H9 (cell line): ENCODE measurements at regions not wholly inside any gene's neighbourhood (a gene's known extent, or its start where the extent isn't known, plus 50 kb on each side); places are given as distances from the start of the nearest gene placed in this dataset.

Source experiments
- DNase-seq: peaks from one replicate; pipeline ENCODE4 v3.0.0-alpha.2; 2017
- H2AFZ ChIP-seq: one replicate; pipeline ENCODE4 v1.6.1; 2013; ENCODE audit warnings: mild to moderate bottlenecking, low read length, control low read depth, moderate library complexity
- H2AK5ac ChIP-seq: 2 replicates; pipeline ENCODE4 v1.6.1; 2013; ENCODE audit warnings: low read length, control low read depth, mixed read lengths; ENCODE audit not compliant: insufficient read length
- H2BK120ac ChIP-seq: one replicate; pipeline ENCODE4 v1.6.1; 2013; ENCODE audit warnings: low read depth, mild to moderate bottlenecking, low read length, control low read depth, inconsistent platforms; ENCODE audit not compliant: poor library complexity, severe bottlenecking
- H2BK12ac ChIP-seq: 2 replicates; pipeline ENCODE4 v1.6.1; 2013; ENCODE audit warnings: low read length, control low read depth, mixed read lengths, low read depth; ENCODE audit not compliant: insufficient read length
- H2BK15ac ChIP-seq: 2 replicates; pipeline ENCODE4 v1.6.1; 2013; ENCODE audit warnings: low read depth, low read length, control low read depth
- H2BK20ac ChIP-seq: one replicate; pipeline ENCODE4 v1.6.1; 2013; ENCODE audit warnings: low read depth, mild to moderate bottlenecking, low read length, control low read depth, inconsistent platforms; ENCODE audit not compliant: poor library complexity, severe bottlenecking
- H2BK5ac ChIP-seq: 2 replicates; pipeline ENCODE4 v1.6.1; 2013; ENCODE audit warnings: low read length, control low read depth, mixed read lengths; ENCODE audit not compliant: insufficient read length
- H3K14ac ChIP-seq: 2 replicates; pipeline ENCODE4 v1.6.1; 2013; ENCODE audit warnings: low read length, control low read depth; ENCODE audit not compliant: insufficient read depth
- H3K18ac ChIP-seq: 2 replicates; pipeline ENCODE4 v1.6.1; 2013; ENCODE audit warnings: low read depth, mild to moderate bottlenecking, mixed read lengths, low read length, control low read depth; ENCODE audit not compliant: insufficient read length
- H3K23ac ChIP-seq: 2 replicates; pipeline ENCODE4 v1.6.1; 2013; ENCODE audit warnings: low read length, control low read depth, mixed read lengths, low read depth; ENCODE audit not compliant: insufficient read length
- H3K23me2 ChIP-seq: 2 replicates; pipeline ENCODE4 v1.6.1; 2013; ENCODE audit warnings: low read depth, mild to moderate bottlenecking, mixed read lengths, low read length, control low read depth; ENCODE audit not compliant: insufficient read length, poor library complexity, severe bottlenecking
- H3K27ac ChIP-seq: 2 replicates; pipeline ENCODE4 v1.5.1; 2013; ENCODE audit warnings: low read length, control low read depth, mixed read lengths, low read depth; ENCODE audit not compliant: insufficient read length
- H3K27me3 ChIP-seq: 2 replicates; pipeline ENCODE4 v1.6.1; 2013; ENCODE audit warnings: low read length, control low read depth, inconsistent platforms; ENCODE audit not compliant: insufficient read depth
- H3K4ac ChIP-seq: 2 replicates; pipeline ENCODE4 v1.6.1; 2013; ENCODE audit warnings: low read depth, mild to moderate bottlenecking, control low read depth, inconsistent platforms, low read length, moderate library complexity
- H3K4me1 ChIP-seq: 2 replicates; pipeline ENCODE4 v1.6.1; 2013; ENCODE audit warnings: low read length, control low read depth, inconsistent platforms; ENCODE audit not compliant: insufficient read depth
- H3K4me2 ChIP-seq: 2 replicates; pipeline ENCODE4 v1.6.1; 2013; ENCODE audit warnings: low read length, control low read depth, mixed read lengths; ENCODE audit not compliant: insufficient read length, insufficient read depth
- H3K56ac ChIP-seq: 2 replicates; pipeline ENCODE4 v1.6.1; 2013; ENCODE audit warnings: low read depth, mild to moderate bottlenecking, mixed read lengths, low read length, control low read depth; ENCODE audit not compliant: insufficient read length
- H3K79me1 ChIP-seq: 2 replicates; pipeline ENCODE4 v1.6.1; 2013; ENCODE audit warnings: low read depth, mild to moderate bottlenecking, moderate library complexity, low read length, control low read depth, inconsistent platforms; ENCODE audit not compliant: insufficient read depth, poor library complexity, severe bottlenecking
- H3K79me2 ChIP-seq: 2 replicates; pipeline ENCODE4 v1.6.1; 2013; ENCODE audit warnings: low read length, control low read depth, inconsistent platforms; ENCODE audit not compliant: insufficient read depth
- H3K9ac ChIP-seq: 2 replicates; pipeline ENCODE4 v1.6.1; 2013; ENCODE audit warnings: low read length, control low read depth, mixed read lengths; ENCODE audit not compliant: insufficient read length; ENCODE audit errors: extremely low read depth
- H3K9me3 ChIP-seq: one replicate; pipeline ENCODE4 v1.6.1; 2013; ENCODE audit warnings: low read depth, low read length, inconsistent platforms; ENCODE audit not compliant: control insufficient read depth
- H3T11ph ChIP-seq: one replicate; pipeline ENCODE4 v1.6.1; 2013; ENCODE audit warnings: mild to moderate bottlenecking, low read length, control low read depth, inconsistent platforms
- H4K20me1 ChIP-seq: one replicate; pipeline ENCODE4 v1.6.1; 2013; ENCODE audit not compliant: control insufficient read depth, insufficient read length, insufficient read depth
- H4K5ac ChIP-seq: 2 replicates; pipeline ENCODE4 v1.6.1; 2013; ENCODE audit warnings: low read depth, mild to moderate bottlenecking, mixed read lengths, low read length, control low read depth; ENCODE audit not compliant: insufficient read length
- H4K8ac ChIP-seq: replicated peaks from 2 replicates; pipeline ENCODE4 v1.6.1; 2013; ENCODE audit warnings: low read length, control low read depth, mixed read lengths, low read depth; ENCODE audit not compliant: insufficient read length
- H4K91ac ChIP-seq: 2 replicates; pipeline ENCODE4 v1.6.1; 2013; ENCODE audit warnings: low read depth, mild to moderate bottlenecking, moderate library complexity, mixed read lengths, low read length, control low read depth; ENCODE audit not compliant: insufficient read length
- H3K27ac Mint-ChIP-seq, 3 experiments: 2 replicates in 2 of 3; 3 replicates in 1 of 3; pipeline ENCODE4 v1.8.0; 2020 to 2021; ENCODE audit warnings: mixed read lengths in 3 of 3, mild to moderate bottlenecking in 1 of 3, moderate library complexity in 1 of 3
- H3K27me3 Mint-ChIP-seq: 2 replicates; pipeline ENCODE4 v1.8.0; 2021; ENCODE audit warnings: low read depth, mild to moderate bottlenecking, moderate library complexity, mixed read lengths
- H3K36me3 Mint-ChIP-seq, 3 experiments: 2 replicates in 2 of 3; 3 replicates in 1 of 3; pipeline ENCODE4 v1.8.0; 2020 to 2021; ENCODE audit warnings: low read depth in 3 of 3, mixed read lengths in 3 of 3; ENCODE audit not compliant: insufficient read depth in 1 of 3
- H3K4me1 Mint-ChIP-seq, 2 experiments: 2 replicates each; pipeline ENCODE4 v1.8.0; 2020; ENCODE audit warnings: mixed read lengths in 2 of 2
- H3K4me3 Mint-ChIP-seq, 2 experiments: 2 replicates in 1 of 2; 3 replicates in 1 of 2; pipeline ENCODE4 v1.8.0; 2020 to 2021; ENCODE audit warnings: mild to moderate bottlenecking in 2 of 2, mixed read lengths in 2 of 2, moderate library complexity in 1 of 2
- H3K9me3 Mint-ChIP-seq, 2 experiments: 2 replicates in 1 of 2; 3 replicates in 1 of 2; pipeline ENCODE4 v1.8.0; 2020; ENCODE audit warnings: mild to moderate bottlenecking in 2 of 2, mixed read lengths in 2 of 2, moderate library complexity in 1 of 2
- WGBS: extraction: QIAGEN DNeasy Blood & Tissue Kit; methylation state at CpG from one replicate; pipeline ENCODE4 v1.1.7; 2013; ENCODE audit warnings: missing lambda C conversion rate, low lambda C conversion rate, mixed read lengths; ENCODE audit not compliant: insufficient read length; ENCODE audit errors: extremely low coverage; 5-methylcytosine and 5-hydroxymethylcytosine counted together
- TF ChIP-seq, protein P1 (sequence below): fragments of 200-600 bp; sonication (generic); conservative IDR thresholded peaks from 3 replicates; pipeline ENCODE4 v1.8.0; 2021; ENCODE audit warnings: antibody characterized with exemption, mild to moderate bottlenecking

- H3K79me2 ChIP-seq = no peaks in the 10 kb centered on the region; the same call in 1 of the 2 replicates
- Mint-ChIP-seq H3K4me3 (no peak overlapping the region), H3K27ac (no peak overlapping the region), H3K27me3 (peaks cover 6% of the 10 kb centered on the region), H3K4me1 (no peaks in the 10 kb centered on the region), H3K9me3 (no peaks in the 10 kb centered on the region), H3K36me3 (no peaks in the 10 kb centered on the region)
- H2BK5ac ChIP-seq = no peak overlapping the region
- H3K23me2 ChIP-seq = no peaks in the 10 kb centered on the region
- no peak overlapping the region for H2AFZ ChIP-seq
- H4K8ac ChIP-seq = no peak overlapping the region
- DNase-seq = no peak
- H3K56ac ChIP-seq = no peak overlapping the region
- H3K23ac ChIP-seq = no peak overlapping the region
- H3K4ac ChIP-seq = no peak overlapping the region
- TF ChIP-seq, protein P1, sequence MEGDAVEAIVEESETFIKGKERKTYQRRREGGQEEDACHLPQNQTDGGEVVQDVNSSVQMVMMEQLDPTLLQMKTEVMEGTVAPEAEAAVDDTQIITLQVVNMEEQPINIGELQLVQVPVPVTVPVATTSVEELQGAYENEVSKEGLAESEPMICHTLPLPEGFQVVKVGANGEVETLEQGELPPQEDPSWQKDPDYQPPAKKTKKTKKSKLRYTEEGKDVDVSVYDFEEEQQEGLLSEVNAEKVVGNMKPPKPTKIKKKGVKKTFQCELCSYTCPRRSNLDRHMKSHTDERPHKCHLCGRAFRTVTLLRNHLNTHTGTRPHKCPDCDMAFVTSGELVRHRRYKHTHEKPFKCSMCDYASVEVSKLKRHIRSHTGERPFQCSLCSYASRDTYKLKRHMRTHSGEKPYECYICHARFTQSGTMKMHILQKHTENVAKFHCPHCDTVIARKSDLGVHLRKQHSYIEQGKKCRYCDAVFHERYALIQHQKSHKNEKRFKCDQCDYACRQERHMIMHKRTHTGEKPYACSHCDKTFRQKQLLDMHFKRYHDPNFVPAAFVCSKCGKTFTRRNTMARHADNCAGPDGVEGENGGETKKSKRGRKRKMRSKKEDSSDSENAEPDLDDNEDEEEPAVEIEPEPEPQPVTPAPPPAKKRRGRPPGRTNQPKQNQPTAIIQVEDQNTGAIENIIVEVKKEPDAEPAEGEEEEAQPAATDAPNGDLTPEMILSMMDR = no peak
- no peak overlapping the region for H2AK5ac ChIP-seq
- H2BK120ac ChIP-seq = no peak overlapping the region
- H3K4me1 ChIP-seq = no peaks in the 10 kb centered on the region
- no peak overlapping the region for H2BK15ac ChIP-seq
- no peaks in the 10 kb centered on the region for H4K20me1 ChIP-seq
- no peaks in the 10 kb centered on the region for H3K27me3 ChIP-seq
- H3T11ph ChIP-seq = no peak overlapping the region
- H3K4me2 ChIP-seq = no peak overlapping the region
- no peak overlapping the region for H2BK12ac ChIP-seq
- H3K79me1 ChIP-seq = no peaks in the 10 kb centered on the region
- H3K9me3 ChIP-seq = no peaks in the 10 kb centered on the region
- H2BK20ac ChIP-seq = no peak overlapping the region
- H3K18ac ChIP-seq = no peak overlapping the region
- no peak overlapping the region for H3K14ac ChIP-seq
- no CpG with 5 or more reads among the region's 8 CpGs for WGBS
- H3K27ac ChIP-seq = no peak overlapping the region
- no peak overlapping the region for H4K5ac ChIP-seq
- H4K91ac ChIP-seq = no peak overlapping the region
- no peak overlapping the region for H3K9ac ChIP-seq
Measured at GRCh38 chr6:875012-875411, 182.1 kb upstream of the EXOC2 start.
